ENCODE measurements at regions not wholly inside any gene's neighbourhood (a gene's known extent, or its start where the extent isn't known, plus 50 kb on each side); places are given as distances from the start of the nearest gene placed in this dataset.

- Histone ChIP-seq H3K36me3 (no peaks in the 10 kb centered on the region), H3K9me3 (no peaks in the 10 kb centered on the region), H3K27me3 (no peaks in the 10 kb centered on the region), H3K4me1 (no peaks in the 10 kb centered on the region), H3K4me3 (no peak overlapping the region), H3K27ac (replicated peaks in 1 of 4) (no peak overlapping the region)
- no peak for DNase-seq (ENCODE audit: extremely low spot score)
- TF ChIP-seq POLR2AphosphoS5 (IDR thresholded peaks at IDR 0.05) (no peak), POLR2A (IDR thresholded peaks at IDR 0.05; ENCODE audit: low read depth) (no peak), EP300 (IDR thresholded peaks at IDR 0.05) (no peak), CTCF (IDR thresholded peaks at IDR 0.05) (no peak)
- intact Hi-C loops (cut with DNase I), result no loop called here
- 88% methylated on average over 2 of the region's 2 CpGs for WGBS
These were observed 548.0 kb downstream of the SATB2 start for GRCh38 chr2:198909525-198910267.

DNA sequence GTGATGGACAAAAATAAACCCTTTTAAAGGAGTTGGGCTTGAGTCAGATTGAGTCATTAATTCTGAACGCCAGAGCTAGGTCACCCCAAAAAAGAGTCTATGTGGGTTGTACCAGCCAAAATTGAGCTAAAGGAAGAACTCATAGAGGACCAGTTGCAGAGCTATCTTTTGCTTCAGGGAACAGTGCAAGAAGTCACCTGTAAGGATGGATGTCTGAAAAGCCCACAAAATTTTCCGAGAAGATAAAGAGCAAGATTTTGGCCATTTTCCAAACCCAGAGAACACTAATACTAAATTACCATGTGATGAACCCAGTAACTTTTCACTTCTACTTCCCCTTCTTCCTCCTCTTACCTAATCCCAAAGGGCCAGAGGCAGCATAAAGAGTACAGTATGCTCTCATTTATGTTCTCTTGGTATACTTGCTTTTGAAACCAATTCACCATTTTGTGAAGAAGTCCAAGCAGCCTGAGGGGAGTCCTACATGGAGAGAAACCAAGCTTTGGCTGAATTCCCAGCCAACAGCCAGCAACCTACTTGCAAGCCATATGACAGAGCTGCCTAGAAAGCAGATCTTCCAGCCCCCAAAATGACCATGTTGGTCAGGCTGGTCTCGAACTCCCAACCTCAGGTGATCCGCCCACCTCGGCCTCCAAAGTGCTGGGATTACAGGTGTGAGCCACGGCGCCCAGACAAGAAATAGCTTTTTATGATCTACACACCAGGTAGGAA, 551.7 kb downstream of the SATB2 start:
- no peak overlapping the region for H3K4me3 ChIP-seq
- H3K4me1 ChIP-seq, result no peaks in the 10 kb centered on the region
- no peak overlapping the region for H3K27ac ChIP-seq (replicated peaks in 1 of 4)
- no peaks in the 10 kb centered on the region for H3K9me3 ChIP-seq
- TF ChIP-seq CTCF (IDR thresholded peaks at IDR 0.05), result no peak
- TF ChIP-seq POLR2A (IDR thresholded peaks at IDR 0.05; ENCODE audit: low read depth), result no peak
- TF ChIP-seq POLR2AphosphoS5 (IDR thresholded peaks at IDR 0.05), result no peak
- TF ChIP-seq EP300 (IDR thresholded peaks at IDR 0.05), result no peak
- no peaks in the 10 kb centered on the region for H3K36me3 ChIP-seq
- no peak for DNase-seq (ENCODE audit: extremely low spot score)
- intact Hi-C loops (cut with DNase I), result no loop called here
- WGBS, result 64% methylated on average over 7 of the region's 7 CpGs
- H3K27me3 ChIP-seq, result no peaks in the 10 kb centered on the region

DNA sequence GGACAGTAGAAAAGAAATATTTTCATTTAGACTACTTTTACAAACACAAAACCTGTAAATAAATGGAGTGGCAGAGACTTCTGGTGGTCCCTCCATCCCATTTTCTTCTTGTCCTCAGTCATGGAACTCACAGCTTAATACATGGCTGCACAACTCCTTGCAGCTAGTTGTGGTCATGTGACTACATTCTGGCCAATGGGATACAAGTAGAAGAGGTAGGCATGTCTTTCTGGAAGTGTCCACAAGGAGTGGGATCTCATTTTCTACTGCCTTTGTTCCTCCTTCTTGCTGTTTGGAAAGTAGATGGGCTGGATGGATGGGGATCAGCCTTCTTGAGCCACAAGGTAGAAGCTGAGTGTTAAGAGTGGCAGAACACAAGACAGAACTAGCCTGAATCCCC, 555.8 kb downstream of the SATB2 start:
- intact Hi-C loops (cut with DNase I), result no loop called here
- TF ChIP-seq CTCF (IDR thresholded peaks at IDR 0.05) (no peak), EP300 (IDR thresholded peaks at IDR 0.05) (no peak), POLR2AphosphoS5 (IDR thresholded peaks at IDR 0.05) (no peak), POLR2A (IDR thresholded peaks at IDR 0.05; ENCODE audit: low read depth) (no peak)
- H3K27me3 ChIP-seq, result no peaks in the 10 kb centered on the region
- no peaks in the 10 kb centered on the region for H3K9me3 ChIP-seq
- no peak for DNase-seq (ENCODE audit: extremely low spot score)
- H3K4me1 ChIP-seq, result no peaks in the 10 kb centered on the region
- no peak overlapping the region for H3K27ac ChIP-seq (replicated peaks in 1 of 4)
- H3K4me3 ChIP-seq, result no peak overlapping the region
- no peaks in the 10 kb centered on the region for H3K36me3 ChIP-seq

GRCh38 chr2:198900141-198900540, 557.6 kb downstream of the SATB2 start:
- H3K36me3 ChIP-seq, result no peaks in the 10 kb centered on the region
- H3K27me3 ChIP-seq, result no peaks in the 10 kb centered on the region
- no peak overlapping the region for H3K4me3 ChIP-seq
- no peak for DNase-seq (ENCODE audit: extremely low spot score)
- no peak overlapping the region for H3K27ac ChIP-seq (replicated peaks in 1 of 4)
- intact Hi-C loops (cut with DNase I), result no loop called here
- no peaks in the 10 kb centered on the region for H3K4me1 ChIP-seq
- no peaks in the 10 kb centered on the region for H3K9me3 ChIP-seq
- TF ChIP-seq CTCF (IDR thresholded peaks at IDR 0.05) (no peak), POLR2AphosphoS5 (IDR thresholded peaks at IDR 0.05) (no peak), POLR2A (IDR thresholded peaks at IDR 0.05; ENCODE audit: low read depth) (no peak), EP300 (IDR thresholded peaks at IDR 0.05) (no peak)
- WGBS, result 79% methylated on average over 3 of the region's 3 CpGs

Measured in esophagus muscularis mucosa (tissue), 4 donors.